K562 (cell line): ENCODE measurements at regions not wholly inside any gene's neighbourhood (a gene's known extent, or its start where the extent isn't known, plus 50 kb on each side); places are given as distances from the start of the nearest gene placed in this dataset.
A peak's percentile ranks its signal among the peaks of the same experiment; 100 is the strongest.

Source experiments
- ATAC-seq: fragments of 200-7000 bp; cut with Tn5 transposase; 3 replicates; pipeline ENCODE4 v1.9.1; 2020; ENCODE audit warnings: moderate library complexity
- BruUV-seq: library from RNA; stranded (reverse); fragments of 400-500 nt; replicated peaks from 2 replicates; lab custom pipeline; 2021; lab: Mats Ljungman, UMichigan
- CTCF ChIA-PET: fragments of 300-600 bp; formaldehyde crosslinking; extraction: SDS; loops from one replicate; lab custom pipeline; 2021; ENCODE audit warnings: low intra/inter-chr PET ratio; lab: Yijun Ruan, JAX
- POLR2A ChIA-PET: fragments of 300-600, 350-650 bp; sonication (Branson Sonifier 250); formaldehyde crosslinking; extraction: SDS; loops from one replicate; lab custom pipeline; 2021; ENCODE audit warnings: antibody characterized with exemption, inconsistent platforms; lab: Yijun Ruan, JAX
- DNase-seq, 4 experiments: peaks; one replicate each; pipeline versions ENCODE4 v3.0.0 to v3.0.0-alpha.2; 2011 to 2018; ENCODE audit warnings: low spot score in 3 of 4, mixed read lengths in 3 of 4; ENCODE audit errors: extremely low read depth in 1 of 4
- FAIRE-seq: peaks from 2 replicates; lab custom pipeline; 2011; peaks lifted over from hg19 to GRCh38; lab: Jason Lieb, UNC
- H2AFZ ChIP-seq: 2 replicates; pipeline ENCODE4 v1.6.0; 2011; ENCODE audit warnings: low read depth, low read length, control low read depth, inconsistent platforms
- H3K27ac ChIP-seq: fragments of 200-600 bp; 3 replicates; pipeline ENCODE4 v1.8.0; 2011; ENCODE audit warnings: low read depth, mild to moderate bottlenecking, control low read depth, inconsistent platforms, low read length, moderate library complexity, mixed read lengths; ENCODE audit errors: extremely low read depth
- H3K27me3 ChIP-seq, 2 experiments: fragments of 300-600 bp in 1 of 2; 2 replicates in 1 of 2; 3 replicates in 1 of 2; pipeline versions ENCODE4 v1.6.0 to v1.8.0; 2011; ENCODE audit warnings: inconsistent platforms in 2 of 2, low read length in 2 of 2, mild to moderate bottlenecking in 1 of 2, mixed read lengths in 1 of 2, moderate library complexity in 1 of 2; ENCODE audit not compliant: control insufficient read depth in 2 of 2, insufficient read depth in 2 of 2
- H3K36me3 ChIP-seq: fragments of 300-600 bp; 3 replicates; pipeline ENCODE4 v1.8.0; 2011; ENCODE audit warnings: mild to moderate bottlenecking, low read length, inconsistent platforms; ENCODE audit not compliant: control insufficient read depth, insufficient read depth
- H3K4me1 ChIP-seq, 2 experiments: fragments of 200-600 bp in 1 of 2; replicated peaks in 1 of 2; 2 replicates in 1 of 2; 3 replicates in 1 of 2; pipeline versions ENCODE4 v1.5.1 to v1.8.0; 2011; ENCODE audit warnings: inconsistent platforms in 2 of 2, low read length in 2 of 2, mild to moderate bottlenecking in 1 of 2, mixed read lengths in 1 of 2, moderate library complexity in 1 of 2; ENCODE audit not compliant: control insufficient read depth in 2 of 2, insufficient read depth in 2 of 2
- H3K4me2 ChIP-seq: 2 replicates; pipeline ENCODE4 v1.6.1; 2011; ENCODE audit warnings: low read length, control low read depth, inconsistent platforms, mixed read lengths; ENCODE audit not compliant: insufficient read depth
- H3K4me3 ChIP-seq: fragments of 200-600 bp; sonication (generic), shearing (Covaris generic); 2 replicates; pipeline ENCODE4 v1.5.1; 2016; ENCODE audit warnings: control low read depth, inconsistent platforms
- H3K79me2 ChIP-seq: fragments of 200-600 bp; 3 replicates; pipeline ENCODE4 v1.8.0; 2011; ENCODE audit warnings: low read length, inconsistent platforms; ENCODE audit not compliant: control insufficient read depth, insufficient read depth
- H3K9ac ChIP-seq, 2 experiments: 2 replicates each; pipeline versions ENCODE4 v1.6.0 to v1.6.1; 2011; ENCODE audit warnings: low read depth in 2 of 2, low read length in 2 of 2, control low read depth in 1 of 2, inconsistent platforms in 1 of 2, mild to moderate bottlenecking in 1 of 2, mixed read lengths in 1 of 2; ENCODE audit not compliant: insufficient read depth in 1 of 2
- H3K9me1 ChIP-seq: one replicate; pipeline ENCODE4 v1.6.0; 2011; ENCODE audit warnings: inconsistent platforms, mild to moderate bottlenecking, low read length, moderate library complexity; ENCODE audit not compliant: control insufficient read depth, insufficient read depth
- H3K9me3 ChIP-seq: replicated peaks from 2 replicates; pipeline ENCODE4 v1.5.1; 2011; ENCODE audit warnings: low read depth, low read length, inconsistent platforms; ENCODE audit not compliant: control insufficient read depth, insufficient read depth
- H4K20me1 ChIP-seq: replicated peaks from 2 replicates; pipeline ENCODE4 v1.6.1; 2011; ENCODE audit warnings: low read length, inconsistent platforms, mixed read lengths; ENCODE audit not compliant: control insufficient read depth, insufficient read depth
- ARID1B ChIP-seq: fragments of 450-650 bp; IDR thresholded peaks from 2 replicates; pipeline ENCODE4 v1.6.1; 2016; ENCODE audit warnings: antibody characterized with exemption, mild to moderate bottlenecking, inconsistent platforms
- CEBPB ChIP-seq: fragments of 450-650 bp; IDR thresholded peaks from 2 replicates; pipeline ENCODE4 v1.6.1; 2016; ENCODE audit warnings: missing genetic modification characterization, missing compliant biosample characterization
- HCFC1 ChIP-seq: IDR thresholded peaks from 2 replicates; pipeline ENCODE4 v1.6.1; 2012; ENCODE audit warnings: low read depth, low read length, improper control_type of control experiment
- NCOA1 ChIP-seq: fragments of 450-650 bp; IDR thresholded peaks from 2 replicates; pipeline ENCODE4 v1.6.1; 2016; ENCODE audit warnings: low read depth
- NEUROD1 ChIP-seq: fragments of 150-350 bp; IDR thresholded peaks from 2 replicates; pipeline ENCODE4 v1.6.1; 2014; ENCODE audit warnings: borderline replicate concordance, low read length, low read depth; ENCODE audit not compliant: partially characterized antibody
- TEAD2 ChIP-seq: fragments of 450-650 bp; IDR thresholded peaks from 2 replicates; pipeline ENCODE4 v1.6.1; 2016; ENCODE audit warnings: missing genetic modification characterization, control low read depth, missing compliant biosample characterization
- ZNF174 ChIP-seq: fragments of 250-450 bp; sonication (Bioruptor Pico); IDR thresholded peaks from 2 replicates; pipeline ENCODE4 v1.4.0; 2020; ENCODE audit warnings: mild to moderate bottlenecking
- ZNF311 ChIP-seq: fragments of 250-450 bp; sonication (Bioruptor Pico); IDR thresholded peaks from 2 replicates; pipeline ENCODE4 v1.4.0; 2020; ENCODE audit warnings: mild to moderate bottlenecking, moderate library complexity
- ZSCAN29 ChIP-seq: fragments of 450-650 bp; IDR thresholded peaks from 2 replicates; pipeline ENCODE4 v1.6.1; 2017
- WGBS: fragments of 100-300 bp; shearing (Covaris generic); methylation state at CpG from one replicate; pipeline ENCODE4 v1.1.6; 2016; ENCODE audit warnings: low coverage, mixed read lengths; ENCODE audit not compliant: insufficient coverage; ENCODE audit errors: missing lambda C conversion rate; 5-methylcytosine and 5-hydroxymethylcytosine counted together
- in situ Hi-C: fragments of 300-500 bp; cut with MboI; formaldehyde crosslinking; loops from 4 replicates; pipeline ENCODE4 v1.15.0; 2018; ENCODE audit warnings: inconsistent platforms, mixed read lengths
- intact Hi-C: fragments of 100-400 bp; cut with micrococcal nuclease; formaldehyde crosslinking; loops from 2 replicates; pipeline ENCODE4 v1.14.2; 2022
- TF ChIP-seq, protein P1 (sequence below): fragments of 250-450 bp; sonication (Bioruptor Pico); IDR thresholded peaks from 2 replicates; pipeline ENCODE4 v1.8.0; 2022; ENCODE audit warnings: moderate library complexity, mild to moderate bottlenecking, inconsistent platforms
- TF ChIP-seq, protein P2 (sequence below): fragments of 250-450 bp; sonication (Bioruptor Pico); IDR thresholded peaks from 2 replicates; pipeline ENCODE4 v1.5.0; 2020; ENCODE audit warnings: mild to moderate bottlenecking, borderline replicate concordance

- no peaks in the 10 kb centered on the region for H3K4me1 ChIP-seq
- no peak overlapping the region for H3K4me2 ChIP-seq
- H2AFZ ChIP-seq = no peak overlapping the region
- no peak for FAIRE-seq
- H3K9ac ChIP-seq = no peak overlapping the region
- H3K9me1 ChIP-seq = no peaks in the 10 kb centered on the region
- ChIA-PET CTCF (no interaction called here), POLR2A (no interaction called here)
- no peak for DNase-seq
- H3K4me3 ChIP-seq = no peak overlapping the region
- no peak overlapping the region for H3K27ac ChIP-seq
- H4K20me1 ChIP-seq = no peaks in the 10 kb centered on the region
- ATAC-seq = no peak
- intact Hi-C loops = no loop called here
- no peaks in the 10 kb centered on the region for H3K9me3 ChIP-seq
- no peaks in the 10 kb centered on the region for H3K36me3 ChIP-seq
- TF ChIP-seq ZSCAN29 (no peak), NCOA1 (no peak), TEAD2 (tag) (no peak), HCFC1 (no peak), NEUROD1 (no peak)
- TF ChIP-seq, all 486 proteins: peak for 0
- peaks cover 0 to 4% of the 10 kb centered on the region in 2 experiments; a peak in 1 of 5 replicates for H3K27me3 ChIP-seq
- WGBS = 0% methylated on average over 7 of the region's 7 CpGs
- no peaks in the 10 kb centered on the region for H3K79me2 ChIP-seq
- in situ Hi-C loops = no loop called here
- no TSS peak for BruUV-seq
Measured at GRCh38 chr11:123291201-123291869, 96.3 kb upstream of the CLMP start.

DNA sequence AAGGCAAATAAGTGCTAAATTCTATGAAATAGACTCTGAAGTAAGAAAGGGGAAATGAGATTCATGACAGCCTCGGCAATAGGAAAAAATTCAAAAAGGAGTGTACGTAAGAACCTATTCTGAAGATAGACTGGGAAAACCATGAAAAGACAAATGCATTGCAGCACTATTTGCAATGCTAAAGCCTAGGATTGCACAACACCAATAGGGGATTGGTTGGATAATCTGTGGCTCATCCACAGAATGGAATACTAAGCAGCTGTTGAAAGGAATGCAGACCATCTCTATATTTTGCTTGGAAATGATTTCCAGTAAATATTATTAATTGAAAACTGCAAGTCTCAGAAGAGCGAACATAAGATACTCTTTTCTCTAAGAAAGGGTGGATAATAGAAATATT, 91.7 kb upstream of the CLMP start:
- H3K36me3 ChIP-seq = no peaks in the 10 kb centered on the region
- CTCF ChIA-PET = no interaction called here
- no peak for FAIRE-seq
- in situ Hi-C loops = no loop called here
- no peak for ATAC-seq
- H3K4me2 ChIP-seq = no peak overlapping the region
- POLR2A ChIA-PET = no interaction called here
- H3K27ac ChIP-seq = no peak overlapping the region
- no peak overlapping the region for H2AFZ ChIP-seq
- H3K4me3 ChIP-seq = no peak overlapping the region
- 6% methylated on average over 3 of the region's 3 CpGs for WGBS
- H3K9me1 ChIP-seq = no peaks in the 10 kb centered on the region
- intact Hi-C loops = no loop called here
- H3K9ac ChIP-seq = no peak overlapping the region
- TF ChIP-seq ZNF311 (CRISPR knock-in tag) (no peak), ARID1B (no peak), CEBPB (tag) (peak; percentile 58; the same call in 1 of the 2 replicates), ZNF174 (CRISPR knock-in tag) (no peak)
- TF ChIP-seq, protein P1, sequence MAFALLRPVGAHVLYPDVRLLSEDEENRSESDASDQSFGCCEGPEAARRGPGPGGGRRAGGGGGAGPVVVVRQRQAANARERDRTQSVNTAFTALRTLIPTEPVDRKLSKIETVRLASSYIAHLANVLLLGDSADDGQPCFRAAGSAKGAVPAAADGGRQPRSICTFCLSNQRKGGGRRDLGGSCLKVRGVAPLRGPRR (CRISPR knock-in tag) = no peak
- TF ChIP-seq, protein P2, sequence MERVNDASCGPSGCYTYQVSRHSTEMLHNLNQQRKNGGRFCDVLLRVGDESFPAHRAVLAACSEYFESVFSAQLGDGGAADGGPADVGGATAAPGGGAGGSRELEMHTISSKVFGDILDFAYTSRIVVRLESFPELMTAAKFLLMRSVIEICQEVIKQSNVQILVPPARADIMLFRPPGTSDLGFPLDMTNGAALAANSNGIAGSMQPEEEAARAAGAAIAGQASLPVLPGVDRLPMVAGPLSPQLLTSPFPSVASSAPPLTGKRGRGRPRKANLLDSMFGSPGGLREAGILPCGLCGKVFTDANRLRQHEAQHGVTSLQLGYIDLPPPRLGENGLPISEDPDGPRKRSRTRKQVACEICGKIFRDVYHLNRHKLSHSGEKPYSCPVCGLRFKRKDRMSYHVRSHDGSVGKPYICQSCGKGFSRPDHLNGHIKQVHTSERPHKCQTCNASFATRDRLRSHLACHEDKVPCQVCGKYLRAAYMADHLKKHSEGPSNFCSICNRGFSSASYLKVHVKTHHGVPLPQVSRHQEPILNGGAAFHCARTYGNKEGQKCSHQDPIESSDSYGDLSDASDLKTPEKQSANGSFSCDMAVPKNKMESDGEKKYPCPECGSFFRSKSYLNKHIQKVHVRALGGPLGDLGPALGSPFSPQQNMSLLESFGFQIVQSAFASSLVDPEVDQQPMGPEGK (CRISPR knock-in tag) = no peak
- TF ChIP-seq, all 486 proteins: peak for 1
- Histone ChIP-seq H4K20me1 (0 out of 2 replicates have a peak, but pooled peaks cover 3% of the 10 kb centered on the region), H3K9me3 (no peaks in the 10 kb centered on the region), H3K79me2 (no peaks in the 10 kb centered on the region), H3K4me1 (no peaks in the 10 kb centered on the region), H3K27me3 (peaks cover 3 to 4% of the 10 kb centered on the region in 2 experiments; a peak in 2 of 5 replicates)
- no peak for DNase-seq
- no TSS peak for BruUV-seq
